T-helper 2 cell (primary cell): ENCODE measurements at regions not wholly inside any gene's neighbourhood (a gene's known extent, or its start where the extent isn't known, plus 50 kb on each side); places are given as distances from the start of the nearest gene placed in this dataset.

ENCODE experiments used
- DNase-seq, 5 experiments: peaks; one replicate each; pipeline versions ENCODE4 v3.0.0 to v3.0.0-alpha.2; 2012 to 2022

DNA sequence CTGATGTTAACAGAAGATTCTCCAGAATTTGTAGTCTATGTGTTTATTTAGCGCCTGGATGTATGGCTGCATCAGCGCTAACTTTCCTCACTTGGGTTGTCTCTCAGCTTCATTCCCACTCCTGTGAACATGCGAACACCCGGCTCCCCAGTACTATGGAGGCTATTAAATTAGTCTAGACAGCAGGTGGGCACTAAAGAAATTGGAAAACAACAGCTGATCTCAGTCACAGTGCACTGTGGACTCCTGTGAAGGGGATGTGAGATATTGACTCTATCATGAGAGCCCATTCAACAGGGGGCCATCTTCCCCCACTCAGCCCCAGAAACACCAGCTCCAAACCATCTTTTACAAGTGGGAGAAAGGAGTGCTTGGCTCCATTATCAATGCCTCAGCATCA lies 471.0 kb downstream of the KDM4C start:
- no peak for DNase-seq

DNA sequence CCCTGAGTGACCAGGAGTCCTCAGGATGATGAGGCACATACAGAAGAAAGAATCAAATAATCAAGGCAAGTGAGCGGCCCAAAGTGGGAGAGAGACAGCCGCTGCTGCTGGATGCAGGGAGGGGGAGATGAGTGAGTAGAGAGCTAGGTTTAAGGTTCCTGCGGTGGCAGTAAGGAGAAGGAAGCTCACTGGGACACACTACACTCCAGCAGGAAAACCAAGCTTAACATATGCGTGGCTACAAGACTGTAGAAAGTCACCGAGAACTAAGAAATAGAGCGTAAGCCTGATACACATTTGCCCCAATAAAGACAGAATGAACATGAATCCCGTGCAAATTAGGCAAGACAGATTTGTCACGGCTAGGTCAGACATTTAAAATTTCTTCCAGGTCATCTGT lies 470.2 kb downstream of the KDM4C start:
- DNase-seq = no peak

DNA sequence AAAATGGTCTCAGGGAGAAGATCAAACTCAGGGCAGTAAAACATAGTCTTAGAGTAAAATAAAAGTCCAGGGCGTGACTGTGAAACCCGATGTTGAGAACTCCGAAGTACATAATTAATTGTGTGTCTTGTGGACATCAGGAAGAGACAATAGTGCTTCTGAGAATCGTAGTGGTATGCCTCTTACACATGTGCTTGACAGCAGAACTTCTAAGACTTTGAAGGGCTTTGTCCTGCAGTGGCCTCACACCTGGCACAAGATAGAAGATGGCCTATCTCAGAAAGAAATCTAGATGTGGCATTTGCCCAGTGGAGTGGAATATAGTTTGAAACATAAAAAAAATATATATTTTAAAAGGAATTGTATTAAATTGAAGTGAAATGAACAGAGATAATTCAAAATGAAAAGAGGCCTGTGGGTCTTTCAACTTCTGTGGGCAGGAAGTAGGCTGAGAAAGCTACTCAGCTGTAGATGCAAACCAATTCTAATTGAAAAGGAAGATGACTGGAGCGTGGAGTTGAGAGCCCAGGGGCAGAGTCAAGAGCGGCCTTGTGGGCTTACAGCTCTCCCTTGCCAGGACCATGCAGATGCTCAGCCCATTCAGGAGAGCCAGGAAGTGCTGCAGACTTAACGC lies 468.4 kb downstream of the KDM4C start:
- peak in 1 of 5 experiments; percentile 19 for DNase-seq
